Transverse colon (tissue), 4 donors: ENCODE measurements at regions not wholly inside any gene's neighbourhood (a gene's known extent, or its start where the extent isn't known, plus 50 kb on each side); places are given as distances from the start of the nearest gene placed in this dataset.

ENCODE experiments used
- DNase-seq: peaks from one replicate; pipeline ENCODE4 v3.0.0-alpha.2; 2019
- H3K27ac ChIP-seq, 4 donors: fragments of 200-600 bp; sonication (generic); 2 replicates each; pipeline ENCODE4 v1.5.1; 2016 to 2018; ENCODE audit warnings: inconsistent platforms in 4 of 4
- H3K27me3 ChIP-seq: fragments of 200-600 bp; sonication (generic); 2 replicates; pipeline ENCODE4 v1.5.1; 2017; ENCODE audit warnings: inconsistent platforms
- H3K36me3 ChIP-seq, 4 donors: fragments of 200-600 bp; sonication (generic); 2 replicates each; pipeline ENCODE4 v1.5.1; 2017 to 2019; ENCODE audit warnings: inconsistent platforms in 4 of 4
- H3K4me1 ChIP-seq, 4 donors: fragments of 200-600 bp; sonication (generic); 2 replicates each; pipeline ENCODE4 v1.5.1; 2017 to 2020; ENCODE audit warnings: inconsistent platforms in 4 of 4
- H3K4me3 ChIP-seq, 4 donors: fragments of 200-600 bp; sonication (generic); 1 replicate in 1 of 4; 2 replicates in 3 of 4; pipeline versions ENCODE4 v1.5.1 to v1.6.1; 2017 to 2019; ENCODE audit warnings: inconsistent platforms in 4 of 4
- H3K9me3 ChIP-seq, 2 donors: fragments of 200-600 bp; sonication (generic); 2 replicates each; pipeline ENCODE4 v1.5.1; 2017 to 2019; ENCODE audit warnings: inconsistent platforms in 2 of 2
- CTCF ChIP-seq, 5 experiments: fragments of 200-600 bp in 3 of 5; fragments of 450-650 bp in 2 of 5; sonication (generic) in 3 of 5; IDR thresholded peaks; 1 replicate in 2 of 5; 2 replicates in 3 of 5; pipeline ENCODE4 v1.5.1; 2016 to 2017; ENCODE audit warnings: antibody characterized with exemption in 5 of 5, inconsistent platforms in 3 of 5, mild to moderate bottlenecking in 2 of 5, moderate library complexity in 1 of 5
- EP300 ChIP-seq: sonication (generic); formaldehyde crosslinking; IDR thresholded peaks from one replicate; pipeline ENCODE4 v1.6.1; 2017; ENCODE audit warnings: antibody characterized with exemption, low read depth
- POLR2A ChIP-seq: fragments of 450-650 bp; IDR thresholded peaks from one replicate; pipeline ENCODE4 v1.6.1; 2016; ENCODE audit warnings: antibody characterized with exemption, mild to moderate bottlenecking, moderate library complexity
- POLR2AphosphoS5 ChIP-seq, 3 donors: sonication (generic); formaldehyde crosslinking; IDR thresholded peaks; one replicate each; pipeline ENCODE4 v1.6.1; 2016; ENCODE audit warnings: antibody characterized with exemption in 3 of 3
- WGBS, 2 donors: methylation state at CpG; one replicate each; pipeline ENCODE4 v1.1.5; 2018; ENCODE audit warnings: low coverage in 1 of 2; 5-methylcytosine and 5-hydroxymethylcytosine counted together
- in situ Hi-C, 4 donors: fragments of 200-750 bp; cut with MboI; loops; one replicate each; pipeline versions ENCODE4 v1.15.0 to v1.15.1; 2017; ENCODE audit warnings: low sequenced_read_pairs in 3 of 4, low pct_ligation_motif_present in 1 of 4, low pct_unique_long_range_greater_than_20kb in 1 of 4
- intact Hi-C: fragments of 100-400 bp; cut with DNase I; formaldehyde crosslinking; loops from one replicate; pipeline ENCODE4 v1.15.1; 2023; ENCODE audit warnings: low total_unique reads

- no peak for DNase-seq
- no peaks in the 10 kb centered on the region for H3K36me3 ChIP-seq
- H3K27ac ChIP-seq, result no peak overlapping the region
- peaks cover 28% of the 10 kb centered on the region for H3K27me3 ChIP-seq
- 72 to 84% methylated on average over 6 to 11 of the region's 11 CpGs for WGBS, 2 donors
- no peaks in the 10 kb centered on the region for H3K9me3 ChIP-seq
- intact Hi-C loops (no loop called here), in situ Hi-C loops (no loop called here)
- H3K4me3 ChIP-seq, result no peak overlapping the region
- H3K4me1 ChIP-seq, result no peaks in the 10 kb centered on the region
- TF ChIP-seq EP300, result no peak
- no peak for TF ChIP-seq POLR2A
- TF ChIP-seq CTCF (IDR thresholded peaks at IDR 0.05), result no peak
Measured at GRCh38 chr22:49264696-49265095, 563.0 kb downstream of the BRD1 start.

GRCh38 chr22:49263101-49263500 lies 564.6 kb downstream of the BRD1 start:
- Histone ChIP-seq H3K36me3 (no peaks in the 10 kb centered on the region), H3K4me1 (no peaks in the 10 kb centered on the region), H3K27ac (no peak overlapping the region), H3K4me3 (no peak overlapping the region), H3K9me3 (no peaks in the 10 kb centered on the region), H3K27me3 (peaks cover 13% of the 10 kb centered on the region)
- TF ChIP-seq POLR2AphosphoS5 (IDR thresholded peaks at IDR 0.05) (no peak), CTCF (IDR thresholded peaks at IDR 0.05) (no peak), EP300 (no peak), POLR2A (no peak)
- WGBS, 2 donors, result 88% methylated on average over 15 of the region's 15 CpGs; no CpG with 5 or more reads in 1 of the 2 donors
- in situ Hi-C loops, result no loop called here
- intact Hi-C loops, result no loop called here
- no peak for DNase-seq

GRCh38 chr22:49262167-49262566 lies 565.5 kb downstream of the BRD1 start:
- H3K4me1 ChIP-seq, result no peaks in the 10 kb centered on the region
- H3K9me3 ChIP-seq, result no peaks in the 10 kb centered on the region
- no peak for DNase-seq
- no peaks in the 10 kb centered on the region for H3K36me3 ChIP-seq
- no peak overlapping the region for H3K4me3 ChIP-seq
- no peak overlapping the region for H3K27ac ChIP-seq
- H3K27me3 ChIP-seq, result peaks cover 5% of the 10 kb centered on the region
- in situ Hi-C loops (no loop called here), intact Hi-C loops (no loop called here)
- 68 to 89% methylated on average over 4 to 12 of the region's 12 CpGs for WGBS, 2 donors
- TF ChIP-seq POLR2AphosphoS5 (IDR thresholded peaks at IDR 0.05) (no peak), EP300 (no peak), CTCF (IDR thresholded peaks at IDR 0.05) (no peak), POLR2A (no peak)

GRCh38 chr22:49261616-49262015 lies 566.1 kb downstream of the BRD1 start:
- H3K27me3 ChIP-seq, result no peaks in the 10 kb centered on the region
- H3K4me1 ChIP-seq, result no peaks in the 10 kb centered on the region
- no peaks in the 10 kb centered on the region for H3K36me3 ChIP-seq
- H3K27ac ChIP-seq, result no peak overlapping the region
- WGBS, 2 donors, result 25 to 83% methylated on average over 1 to 17 of the region's 17 CpGs
- no peak for DNase-seq
- H3K9me3 ChIP-seq, result no peaks in the 10 kb centered on the region
- intact Hi-C loops (no loop called here), in situ Hi-C loops (no loop called here)
- H3K4me3 ChIP-seq, result no peak overlapping the region
- no peak for TF ChIP-seq EP300
- no peak for TF ChIP-seq POLR2A
- TF ChIP-seq CTCF (IDR thresholded peaks at IDR 0.05), result no peak
- no peak for TF ChIP-seq POLR2AphosphoS5 (IDR thresholded peaks at IDR 0.05)
